Activated CD4-positive, alpha-beta T cell treated with anti-CD3 and anti-CD28 coated beads, Interleukin-2, amount 50 U/mL, for 16 hours (primary cell): ENCODE measurements at regions not wholly inside any gene's neighbourhood (a gene's known extent, or its start where the extent isn't known, plus 50 kb on each side); places are given as distances from the start of the nearest gene placed in this dataset.
"Not testable (repeated sequence)": the region's sequence is repeated elsewhere in the genome, so short reads cannot be mapped to it uniquely, and the experiment has no call there.

Experiments used
- DNase-seq: peaks from one replicate; pipeline ENCODE4 v3.0.0-alpha.2; 2020

DNA sequence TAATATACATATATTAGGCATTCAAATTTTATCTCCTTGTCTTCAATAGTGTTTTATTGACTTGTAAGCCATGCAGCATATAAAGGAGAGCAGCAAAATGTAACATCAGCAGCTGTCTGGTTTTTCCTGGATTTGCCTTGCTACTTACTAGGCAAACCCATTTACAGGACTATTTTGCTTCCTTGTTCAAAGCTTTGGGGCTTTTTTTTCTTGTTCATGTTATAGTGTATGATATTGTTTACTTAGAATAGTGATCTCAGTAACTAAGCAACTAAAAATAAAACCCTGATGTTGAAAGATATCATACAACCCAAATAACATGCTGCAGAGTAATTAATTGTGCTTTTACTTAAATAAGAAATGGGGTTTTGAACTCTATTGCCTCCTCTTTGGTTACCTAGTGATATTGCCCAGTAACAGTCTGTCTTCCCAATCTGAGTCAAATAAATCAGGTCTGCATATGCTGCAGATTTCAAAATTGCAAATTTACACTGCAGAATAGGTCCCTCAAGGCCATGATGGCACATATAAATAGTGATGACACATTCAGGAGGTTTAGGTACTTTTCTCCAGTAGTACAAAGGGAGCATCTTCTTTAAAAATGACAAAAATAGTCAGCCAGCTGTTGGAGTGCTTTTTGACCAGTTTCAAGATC lies 578.1 kb upstream of the NECTIN3 start:
- no peak for DNase-seq

DNA sequence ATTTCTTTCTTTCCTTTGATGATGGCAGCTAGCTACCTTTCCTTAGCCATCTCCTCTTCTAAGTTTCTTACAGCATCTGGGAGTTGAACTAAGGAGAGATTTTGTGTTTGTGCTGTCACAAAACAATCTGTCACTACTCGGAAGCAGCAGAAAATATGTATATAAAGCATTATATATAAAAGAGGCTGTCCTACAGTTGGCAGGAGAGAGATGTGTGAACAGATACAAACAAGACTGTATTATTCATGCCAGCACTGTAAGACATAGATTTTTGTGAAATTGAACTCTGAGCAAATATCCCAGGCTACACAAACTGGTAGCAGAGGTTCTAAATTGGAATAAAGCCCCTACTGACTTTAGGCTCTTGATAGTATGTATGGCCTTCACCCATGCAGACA lies 577.5 kb upstream of the NECTIN3 start:
- no peak for DNase-seq

DNA sequence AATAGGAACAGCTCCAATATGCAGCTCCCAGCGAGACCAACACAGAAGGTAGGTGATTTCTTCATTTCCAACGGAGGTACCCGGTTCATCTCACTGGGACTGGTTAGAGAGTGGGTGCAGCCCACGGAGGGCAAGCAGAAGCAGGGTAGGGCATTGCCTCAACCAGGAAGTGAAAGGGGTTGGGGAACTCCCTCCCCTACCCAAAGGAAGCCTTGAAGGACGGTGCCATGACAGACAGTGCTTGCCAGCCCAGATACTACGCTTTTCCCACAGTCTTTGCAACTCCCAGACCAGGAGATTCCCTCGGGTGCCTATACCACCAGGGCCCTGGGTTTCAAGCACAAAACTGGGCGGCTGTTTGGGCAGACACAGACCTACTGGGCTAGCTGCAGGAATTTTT lies 576.9 kb upstream of the NECTIN3 start:
- no peak for DNase-seq

- DNase-seq, result no peak
These were observed 576.3 kb upstream of the NECTIN3 start for GRCh38 chr3:110495201-110495927.

DNA sequence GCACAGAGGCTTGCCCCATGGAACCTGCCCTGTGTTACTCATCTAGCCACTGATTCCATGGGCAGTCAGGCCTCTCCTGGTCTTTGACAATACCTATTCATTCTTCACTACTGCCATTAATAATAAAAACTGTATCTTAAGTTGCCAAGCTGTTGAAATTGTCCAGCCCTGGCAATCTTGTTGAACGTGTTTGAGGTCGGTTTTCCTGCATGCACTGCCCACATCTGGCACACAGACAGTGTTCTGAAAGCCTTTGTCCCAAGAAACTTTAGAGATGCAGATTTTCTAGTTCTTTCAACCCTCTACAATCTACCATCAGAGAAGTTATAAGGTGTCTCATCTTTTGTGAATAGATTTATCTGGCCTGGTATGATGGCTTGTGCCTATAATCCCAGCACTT lies 567.2 kb upstream of the NECTIN3 start:
- DNase-seq, result no peak

GRCh38 chr3:110504901-110505300 lies 566.7 kb upstream of the NECTIN3 start:
- no peak for DNase-seq

GRCh38 chr3:110506890-110507289 lies 564.7 kb upstream of the NECTIN3 start:
- DNase-seq, result no peak

DNA sequence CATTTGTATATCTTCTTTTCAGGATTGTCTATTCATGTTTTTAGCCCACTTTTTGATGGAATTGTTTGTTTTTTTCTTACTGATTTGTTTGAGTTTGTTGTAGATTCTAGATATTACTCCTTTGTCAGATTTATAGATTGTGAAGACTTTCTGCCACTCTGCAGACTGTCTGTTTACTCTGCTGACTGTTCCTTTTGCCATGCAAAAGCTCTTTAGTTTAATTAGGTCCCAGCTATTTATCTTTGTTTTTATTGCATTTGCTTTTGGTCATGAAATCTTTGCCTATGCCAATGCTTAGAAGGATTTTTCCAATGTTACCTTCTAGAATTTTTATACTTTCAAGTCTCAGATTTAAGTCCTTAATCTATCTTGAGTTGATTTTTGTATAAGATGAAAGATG lies 564.0 kb upstream of the NECTIN3 start:
- DNase-seq, result not testable (repeated sequence)

GRCh38 chr3:110512961-110513360 lies 558.7 kb upstream of the NECTIN3 start:
- DNase-seq, result no peak

DNA sequence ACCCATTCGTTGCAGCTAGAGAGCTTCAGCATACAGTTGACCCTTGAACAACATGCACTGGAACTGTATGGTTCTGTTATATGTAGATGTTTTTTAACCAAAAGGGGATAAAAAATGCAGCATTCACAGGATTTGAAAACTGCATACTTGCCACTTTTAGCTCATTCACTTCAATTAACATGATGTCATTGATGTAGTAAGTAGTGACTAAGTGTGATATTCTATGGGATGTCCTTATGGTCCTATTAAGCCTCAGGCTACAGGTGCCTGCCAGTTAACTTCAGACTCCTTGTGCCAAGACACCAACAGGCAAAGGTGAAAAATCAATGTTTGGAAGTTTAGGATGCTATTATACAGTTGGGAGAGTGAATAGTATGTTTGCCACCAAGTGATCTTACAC lies 553.6 kb upstream of the NECTIN3 start:
- DNase-seq, result no peak

DNA sequence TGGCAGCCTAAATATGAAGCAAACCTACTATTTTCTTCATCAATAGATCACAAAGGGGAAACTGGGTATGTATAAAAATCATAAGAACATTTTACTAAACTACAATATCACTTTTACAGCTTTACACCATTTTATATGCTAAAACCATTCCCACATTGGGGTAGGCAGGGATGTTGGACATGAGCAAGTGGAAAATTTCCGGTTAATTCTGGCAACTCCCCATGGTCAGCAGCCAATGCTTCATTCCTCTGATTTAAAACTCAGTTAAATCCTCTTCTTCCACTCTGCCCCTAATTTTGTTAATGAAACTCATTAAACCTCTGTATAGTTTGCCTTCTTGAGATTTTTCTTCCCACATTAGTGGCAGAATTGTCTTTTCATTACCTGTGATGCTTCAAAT lies 552.5 kb upstream of the NECTIN3 start:
- no peak for DNase-seq

DNA sequence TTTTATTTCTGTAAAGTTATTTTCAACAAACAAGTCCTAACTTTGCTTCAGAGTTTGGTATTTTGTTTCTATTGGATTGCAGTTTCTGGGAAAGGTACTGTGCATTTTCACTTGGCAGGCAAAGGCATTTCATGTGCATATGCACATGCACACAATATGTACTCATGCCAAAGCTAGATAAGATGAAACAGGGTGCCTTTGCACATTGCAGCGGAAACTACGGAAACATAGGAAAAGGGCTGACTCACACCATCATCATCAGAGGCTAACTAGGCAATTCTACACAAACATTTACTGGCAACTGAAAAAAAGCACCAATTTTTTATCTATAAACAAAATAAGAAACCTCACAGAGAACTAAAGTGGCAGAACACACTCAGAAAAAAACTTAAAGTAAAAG lies 550.6 kb upstream of the NECTIN3 start:
- no peak for DNase-seq

DNA sequence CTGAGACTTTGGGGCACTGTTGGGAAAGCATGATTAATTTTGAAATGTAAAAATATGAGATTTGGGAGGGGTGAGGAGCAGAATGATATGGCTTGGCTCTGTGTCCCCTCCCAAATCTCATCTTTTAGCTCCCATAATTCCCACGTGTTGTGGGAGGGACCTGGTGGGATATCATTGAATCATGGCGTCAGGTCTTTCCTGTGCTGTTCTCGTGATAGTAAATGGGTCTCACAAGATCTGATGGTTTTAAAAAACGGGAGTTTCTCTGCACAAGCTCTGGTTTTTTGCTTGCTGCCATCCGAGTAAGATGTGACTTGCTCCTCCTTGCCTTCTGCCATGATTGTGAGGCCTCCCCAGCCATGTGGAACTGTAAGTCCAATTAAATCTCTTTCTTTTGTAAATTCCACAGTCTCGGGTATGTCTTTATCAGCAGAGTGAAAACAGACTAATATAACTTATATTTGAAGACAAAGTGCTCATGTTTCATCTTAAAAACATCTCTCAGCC lies 546.0 kb upstream of the NECTIN3 start:
- not testable (repeated sequence) for DNase-seq

DNA sequence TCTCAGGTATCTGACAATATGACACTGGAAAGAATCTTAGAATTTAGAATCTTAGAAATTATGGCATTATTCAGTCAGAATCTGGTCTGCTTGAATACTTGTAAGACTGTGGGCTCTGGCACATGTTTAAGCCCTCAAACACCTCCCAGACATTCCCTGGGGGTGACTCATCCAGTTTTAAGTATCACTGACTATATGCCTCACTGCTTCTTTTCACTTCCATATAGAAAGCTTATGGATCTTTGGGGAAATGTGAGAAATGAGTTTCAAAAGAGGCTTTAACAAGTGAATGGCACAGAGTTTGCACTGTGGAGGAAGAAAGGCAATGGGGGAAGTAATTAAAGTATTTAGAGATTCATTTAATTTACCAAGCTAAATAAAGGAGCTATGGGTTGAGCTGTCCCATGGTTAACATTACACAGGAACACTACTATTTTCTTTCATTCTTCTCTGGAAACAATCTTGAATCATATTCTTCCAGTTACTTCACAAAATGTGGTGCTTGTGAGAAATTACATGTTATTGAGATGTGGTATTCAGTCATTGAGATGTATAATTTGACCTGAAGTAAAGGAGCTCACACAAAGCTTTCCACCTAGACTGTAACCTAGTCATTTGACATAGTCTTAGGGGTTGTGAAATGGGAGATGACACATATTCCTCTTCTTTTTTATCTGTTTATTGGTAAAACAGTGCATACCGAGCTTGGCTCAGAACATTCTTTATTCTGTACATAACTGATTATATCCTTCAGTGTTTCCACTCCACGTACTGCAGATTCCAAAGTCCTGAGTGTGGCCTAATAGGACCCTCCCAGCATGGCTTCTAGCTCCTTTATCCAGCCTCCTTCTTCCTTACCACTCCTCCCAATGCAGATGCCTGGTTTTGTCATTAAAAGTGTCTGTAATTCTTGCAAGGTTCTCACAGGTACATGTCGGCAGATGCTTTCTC lies 544.6 kb upstream of the NECTIN3 start:
- no peak for DNase-seq

GRCh38 chr3:110528305-110529121 lies 543.1 kb upstream of the NECTIN3 start:
- DNase-seq, result no peak

DNA sequence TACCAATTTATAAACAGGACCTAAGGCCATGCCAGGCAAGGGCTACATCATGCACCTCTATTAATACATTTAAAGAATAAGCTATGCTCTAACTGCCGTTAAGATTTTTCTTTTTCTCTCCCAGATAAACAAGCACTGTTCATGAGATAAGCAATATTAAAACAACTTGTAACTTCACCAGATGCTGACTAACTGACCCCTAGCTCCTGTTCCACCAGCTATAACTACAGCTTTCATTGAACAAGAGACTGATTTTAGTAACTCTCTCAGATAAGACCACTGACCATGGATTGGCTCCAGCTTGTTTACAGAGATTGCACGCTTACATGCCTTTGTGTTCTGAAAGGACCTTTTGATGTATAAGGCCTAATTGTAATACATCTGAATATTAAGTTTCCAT lies 540.7 kb upstream of the NECTIN3 start:
- DNase-seq, result no peak

GRCh38 chr3:110533089-110533488 lies 538.5 kb upstream of the NECTIN3 start:
- DNase-seq, result no peak

DNA sequence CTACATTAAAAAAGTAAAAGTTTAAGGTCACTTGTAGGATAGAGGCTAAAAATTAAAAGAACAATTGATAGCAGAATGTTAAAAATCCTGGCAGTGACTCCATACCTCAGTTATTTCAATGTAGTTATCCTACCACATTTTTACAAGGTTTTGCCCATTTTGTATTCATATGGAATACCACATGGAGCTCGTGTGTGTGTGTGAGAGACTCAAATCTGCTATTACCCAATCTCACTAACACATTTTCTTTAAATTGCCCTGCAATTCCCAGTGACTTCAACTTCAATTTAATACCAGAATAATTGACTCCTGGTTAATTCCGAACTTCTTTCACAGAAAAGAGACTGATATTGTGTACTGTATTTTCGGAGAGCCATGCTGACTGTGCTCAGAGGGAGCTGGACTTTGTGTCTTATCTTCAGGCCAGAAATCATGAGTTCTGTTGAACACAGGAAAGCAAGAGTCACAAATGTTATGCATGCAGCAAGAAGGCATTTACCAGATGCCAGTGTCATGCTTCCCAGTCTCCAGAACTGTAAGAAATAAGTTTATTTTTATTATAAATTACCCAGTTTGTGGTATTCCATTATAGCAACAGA lies 529.0 kb upstream of the NECTIN3 start:
- no peak for DNase-seq

- DNase-seq, result no peak
These were observed 526.9 kb upstream of the NECTIN3 start for GRCh38 chr3:110544730-110545129.

DNA sequence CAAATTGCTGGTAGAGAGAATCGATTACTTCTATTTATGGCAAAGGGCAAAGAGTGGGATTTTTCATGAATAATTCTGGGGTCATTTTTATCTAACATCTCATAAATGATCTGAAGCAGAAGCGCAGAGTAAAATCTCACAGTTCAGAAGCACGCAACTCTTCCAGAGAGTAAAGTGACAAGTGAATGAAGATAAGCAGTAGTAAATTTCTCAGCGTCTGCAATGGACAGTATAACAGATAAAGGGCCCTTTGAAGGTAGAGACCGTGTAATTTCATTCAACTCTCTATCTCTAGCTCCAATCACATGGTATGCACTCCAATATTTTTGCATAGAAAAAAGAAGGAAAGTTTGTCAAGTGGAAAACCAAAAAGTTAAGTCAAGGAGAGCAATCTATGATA lies 521.1 kb upstream of the NECTIN3 start:
- DNase-seq, result no peak

GRCh38 chr3:110562621-110563020 lies 509.0 kb upstream of the NECTIN3 start:
- no peak for DNase-seq

DNA sequence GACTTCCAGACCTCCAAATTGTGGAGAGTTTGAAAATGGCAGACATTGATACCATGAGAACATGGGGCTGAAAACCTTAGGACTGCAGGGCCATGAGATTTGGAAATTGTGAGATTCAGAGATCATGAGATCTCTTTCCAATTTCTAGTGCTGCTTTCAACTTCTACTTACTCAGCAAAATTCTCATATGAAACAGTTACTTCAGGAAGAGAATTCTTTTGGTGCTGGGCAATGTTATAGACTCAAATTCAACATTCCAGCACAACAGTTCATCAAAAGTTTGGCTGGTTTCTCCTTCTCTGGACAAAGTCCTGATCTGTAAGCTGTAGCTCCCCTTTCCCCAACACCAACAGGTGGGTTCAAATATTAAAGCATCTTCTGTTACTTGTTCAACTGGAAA lies 506.9 kb upstream of the NECTIN3 start:
- no peak for DNase-seq
